ENCODE measurements at regions not wholly inside any gene's neighbourhood (a gene's known extent, or its start where the extent isn't known, plus 50 kb on each side); places are given as distances from the start of the nearest gene placed in this dataset.

DNA sequence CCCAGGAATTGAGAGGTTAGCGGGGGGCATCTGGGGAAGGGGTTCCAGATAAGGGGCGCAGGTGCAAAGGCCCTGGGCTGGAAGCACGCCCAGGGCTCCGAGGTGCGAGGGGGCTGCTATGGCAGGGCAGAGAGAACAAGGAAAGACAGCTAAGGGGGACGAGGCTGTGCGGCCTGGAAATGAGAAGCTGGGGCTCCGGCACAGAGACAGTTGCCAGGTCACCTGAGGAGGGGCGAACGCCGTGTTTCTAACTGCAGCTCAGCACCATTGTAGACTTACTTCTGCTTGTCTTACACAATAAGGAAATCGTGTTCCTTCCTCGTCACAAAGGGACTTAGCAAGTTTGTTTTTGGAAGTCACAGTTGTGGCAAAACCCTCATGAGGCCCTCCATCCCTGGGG is 68.9 kb upstream of the TBXT start (continued):
- TF ChIP-seq TAF1 (IDR thresholded peaks at IDR 0.05; ENCODE audit: borderline replicate concordance, low read depth, low read length) (no peak), MXI1 (IDR thresholded peaks at IDR 0.05; ENCODE audit: low read depth, low read length) (no peak), MEF2A (IDR thresholded peaks at IDR 0.05; ENCODE audit: insufficient read depth, low read depth, low read length) (no peak), NR2C1 (IDR thresholded peaks at IDR 0.05) (no peak)
- TF ChIP-seq, protein P1, sequence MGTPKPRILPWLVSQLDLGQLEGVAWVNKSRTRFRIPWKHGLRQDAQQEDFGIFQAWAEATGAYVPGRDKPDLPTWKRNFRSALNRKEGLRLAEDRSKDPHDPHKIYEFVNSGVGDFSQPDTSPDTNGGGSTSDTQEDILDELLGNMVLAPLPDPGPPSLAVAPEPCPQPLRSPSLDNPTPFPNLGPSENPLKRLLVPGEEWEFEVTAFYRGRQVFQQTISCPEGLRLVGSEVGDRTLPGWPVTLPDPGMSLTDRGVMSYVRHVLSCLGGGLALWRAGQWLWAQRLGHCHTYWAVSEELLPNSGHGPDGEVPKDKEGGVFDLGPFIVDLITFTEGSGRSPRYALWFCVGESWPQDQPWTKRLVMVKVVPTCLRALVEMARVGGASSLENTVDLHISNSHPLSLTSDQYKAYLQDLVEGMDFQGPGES (IDR thresholded peaks at IDR 0.05), result no peak
- TF ChIP-seq, protein P2, sequence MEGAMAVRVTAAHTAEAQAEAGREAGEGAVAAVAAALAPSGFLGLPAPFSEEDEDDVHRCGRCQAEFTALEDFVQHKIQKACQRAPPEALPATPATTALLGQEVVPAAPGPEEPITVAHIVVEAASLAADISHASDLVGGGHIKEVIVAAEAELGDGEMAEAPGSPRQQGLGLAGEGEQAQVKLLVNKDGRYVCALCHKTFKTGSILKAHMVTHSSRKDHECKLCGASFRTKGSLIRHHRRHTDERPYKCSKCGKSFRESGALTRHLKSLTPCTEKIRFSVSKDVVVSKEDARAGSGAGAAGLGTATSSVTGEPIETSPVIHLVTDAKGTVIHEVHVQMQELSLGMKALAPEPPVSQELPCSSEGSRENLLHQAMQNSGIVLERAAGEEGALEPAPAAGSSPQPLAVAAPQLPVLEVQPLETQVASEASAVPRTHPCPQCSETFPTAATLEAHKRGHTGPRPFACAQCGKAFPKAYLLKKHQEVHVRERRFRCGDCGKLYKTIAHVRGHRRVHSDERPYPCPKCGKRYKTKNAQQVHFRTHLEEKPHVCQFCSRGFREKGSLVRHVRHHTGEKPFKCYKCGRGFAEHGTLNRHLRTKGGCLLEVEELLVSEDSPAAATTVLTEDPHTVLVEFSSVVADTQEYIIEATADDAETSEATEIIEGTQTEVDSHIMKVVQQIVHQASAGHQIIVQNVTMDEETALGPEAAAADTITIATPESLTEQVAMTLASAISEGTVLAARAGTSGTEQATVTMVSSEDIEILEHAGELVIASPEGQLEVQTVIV (IDR thresholded peaks at IDR 0.05; ENCODE audit: borderline replicate concordance, partially characterized antibody), result no peak

DNA sequence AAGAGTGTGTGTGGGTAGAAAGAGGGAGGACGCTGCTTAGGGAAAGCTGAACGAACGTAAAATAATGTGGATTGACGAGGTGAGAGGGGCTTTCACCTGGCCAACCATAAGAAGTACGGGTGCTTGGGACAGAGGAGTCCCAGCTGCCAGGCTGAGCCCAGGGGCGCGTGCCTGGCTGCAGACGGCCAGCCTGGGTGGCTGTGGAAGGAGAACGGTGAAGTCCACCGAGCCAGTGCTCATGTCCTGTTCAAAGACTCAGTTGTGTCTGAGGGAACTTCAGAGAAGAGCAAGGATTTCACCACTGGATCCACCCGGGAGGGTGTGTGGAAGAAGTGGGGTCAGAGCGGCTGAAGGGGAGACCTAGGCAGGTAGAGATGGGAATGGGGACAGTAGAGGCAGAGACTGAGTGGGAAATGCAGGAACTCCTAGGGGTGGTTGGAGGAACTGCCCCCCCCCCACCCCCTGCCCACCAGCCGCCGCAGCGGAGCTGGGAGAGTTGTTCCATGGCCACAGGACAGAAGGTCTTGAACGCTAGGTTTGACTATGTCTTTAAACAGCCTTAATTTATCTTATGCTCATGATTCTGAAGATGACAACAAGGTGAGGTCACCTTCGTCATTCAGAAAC is 68.1 kb upstream of the TBXT start:
- Histone ChIP-seq H3K36me3 (ENCODE audit: control insufficient read depth in 2 of 2, insufficient read depth in 2 of 2, low read length in 1 of 2) (no peaks in the 10 kb centered on the region), H3K79me2 (ENCODE audit: control insufficient read depth, insufficient read depth, low read length) (no peaks in the 10 kb centered on the region), H3K27ac (ENCODE audit: control insufficient read depth, insufficient read depth) (no peak overlapping the region), H2AFZ (ENCODE audit: control insufficient read depth, low read depth, low read length) (no peak overlapping the region), H4K20me1 (ENCODE audit: control insufficient read depth, insufficient read depth) (no peaks in the 10 kb centered on the region), H3K9me3 (replicated peaks; ENCODE audit: control insufficient read depth, insufficient read depth, low read length) (no peaks in the 10 kb centered on the region), H3K4me1 (ENCODE audit: control insufficient read depth, insufficient read depth, low read length) (no peaks in the 10 kb centered on the region), H3K4me3 (no peak overlapping the region), H3K27me3 (replicated peaks in 1 of 2; ENCODE audit: control insufficient read depth in 2 of 2, insufficient read depth in 2 of 2, low read length in 1 of 2) (0 out of 4 replicates have a peak, but pooled peaks cover 0 to 4% of the 10 kb centered on the region in 2 experiments), H3K4me2 (ENCODE audit: control insufficient read depth, insufficient read depth) (no peak overlapping the region), H3K9ac (ENCODE audit: control insufficient read depth, insufficient read depth, low read length) (no peak overlapping the region)
- ChIA-PET CTCF (no interaction called here), RAD21 (ENCODE audit: unreplicated experiment) (no interaction called here), SMC1A (ENCODE audit: uncharacterized antibody, unreplicated experiment) (no interaction called here), POLR2A (no interaction called here)
- BruUV-seq (replicated peaks), result no TSS peak
- FAIRE-seq (no peak), DNase-seq (ENCODE audit: low read depth, low spot score) (no peak), ATAC-seq (no peak)
- intact Hi-C loops (cut with micrococcal nuclease; ENCODE audit: unreplicated experiment), result no loop called here
- in situ Hi-C loops (cut with MboI), result no loop called here
- 42% methylated on average over 17 of the region's 17 CpGs for WGBS (ENCODE audit: insufficient coverage, insufficient replicate concordance, low lambda C conversion rate, missing lambda C conversion rate)
- no peak for TF ChIP-seq HDGF (IDR thresholded peaks at IDR 0.05)
- TF ChIP-seq SMAD5 (IDR thresholded peaks at IDR 0.05; ENCODE audit: low read depth), result no peak
- TF ChIP-seq ZNF207 (IDR thresholded peaks at IDR 0.05; ENCODE audit: borderline replicate concordance), result no peak
- TF ChIP-seq SIX5 (IDR thresholded peaks at IDR 0.05; ENCODE audit: low read depth, low read length, severe bottlenecking), result no peak
- TF ChIP-seq CEBPB (IDR thresholded peaks at IDR 0.05; ENCODE audit: borderline replicate concordance in 1 of 2, low read depth in 2 of 2, low read length in 2 of 2), result no peak
- TF ChIP-seq SMAD1 (IDR thresholded peaks at IDR 0.05; ENCODE audit: low read depth, partially characterized antibody), result no peak
- no peak for TF ChIP-seq NFXL1 (IDR thresholded peaks at IDR 0.05; ENCODE audit: borderline replicate concordance)
- no peak for TF ChIP-seq SP1 (IDR thresholded peaks at IDR 0.05; ENCODE audit: low read depth, low read length)
- TF ChIP-seq ASH2L (IDR thresholded peaks at IDR 0.05; ENCODE audit: borderline replicate concordance, low read depth), result no peak
- no peak for TF ChIP-seq RELA (IDR thresholded peaks at IDR 0.05; ENCODE audit: borderline replicate concordance, partially characterized antibody)
- no peak for TF ChIP-seq ZBTB11 (CRISPR knock-in tag; IDR thresholded peaks at IDR 0.05)
- TF ChIP-seq CBFB (IDR thresholded peaks at IDR 0.05; ENCODE audit: low read depth), result no peak
